ENCODE measurements at regions not wholly inside any gene's neighbourhood (a gene's known extent, or its start where the extent isn't known, plus 50 kb on each side); places are given as distances from the start of the nearest gene placed in this dataset.

DNA sequence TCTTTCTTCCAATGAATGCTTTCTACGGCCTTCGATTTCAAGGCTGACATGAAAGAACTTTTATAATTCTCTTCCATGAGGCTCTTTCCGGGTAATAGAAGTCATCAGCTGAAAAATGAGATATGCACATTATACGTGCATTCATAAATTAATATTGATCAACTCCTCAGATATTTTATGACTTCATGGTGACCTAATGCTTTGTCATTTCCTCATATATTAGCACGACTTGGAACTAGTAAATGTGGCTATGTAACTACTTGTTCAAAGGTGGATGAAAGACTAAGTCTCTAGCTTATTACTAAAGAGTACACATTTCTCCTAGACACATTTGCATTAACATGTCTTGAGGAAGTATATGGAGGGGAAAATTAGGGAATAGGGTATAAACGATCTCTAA is 168.8 kb downstream of the HDGFL1 start:
- no peak overlapping the region for H3K4me3 ChIP-seq
- no peak for DNase-seq (ENCODE audit: extremely low spot score)
- 95% methylated on average over 6 of the region's 6 CpGs for WGBS
- H3K36me3 ChIP-seq: no peaks in the 10 kb centered on the region
- H3K9me3 ChIP-seq: no peaks in the 10 kb centered on the region
- no peaks in the 10 kb centered on the region for H3K4me1 ChIP-seq
- intact Hi-C loops (cut with DNase I): loop anchor here (10.0 kb wide), 1 partner anchor 1143 kb away; the partner anchor contains the start of gene SOX4
- no peak overlapping the region for H3K27ac ChIP-seq (replicated peaks in 1 of 4)
- no peaks in the 10 kb centered on the region for H3K27me3 ChIP-seq
- no peak for TF ChIP-seq CTCF (IDR thresholded peaks at IDR 0.05)
- TF ChIP-seq EP300 (IDR thresholded peaks at IDR 0.05): no peak
- TF ChIP-seq POLR2AphosphoS5 (IDR thresholded peaks at IDR 0.05): no peak

GRCh38 chr6:22747571-22747970 is 178.2 kb downstream of the HDGFL1 start:
- H3K4me3 ChIP-seq: no peak overlapping the region
- no peaks in the 10 kb centered on the region for H3K27me3 ChIP-seq
- H3K9me3 ChIP-seq: no peaks in the 10 kb centered on the region
- no peaks in the 10 kb centered on the region for H3K4me1 ChIP-seq
- DNase-seq (ENCODE audit: extremely low spot score): no peak
- TF ChIP-seq POLR2AphosphoS5 (IDR thresholded peaks at IDR 0.05): no peak
- no peak for TF ChIP-seq CTCF (IDR thresholded peaks at IDR 0.05)
- TF ChIP-seq EP300 (IDR thresholded peaks at IDR 0.05): no peak
- TF ChIP-seq POLR2A (IDR thresholded peaks at IDR 0.05; ENCODE audit: low read depth): no peak
- WGBS: 100% methylated on average over 1 of the region's 1 CpG
- intact Hi-C loops (cut with DNase I): no loop called here
- no peak overlapping the region for H3K27ac ChIP-seq (replicated peaks in 1 of 4)
- H3K36me3 ChIP-seq: no peaks in the 10 kb centered on the region

GRCh38 chr6:22748681-22749080 is 179.3 kb downstream of the HDGFL1 start:
- Histone ChIP-seq H3K4me3 (no peak overlapping the region), H3K27me3 (no peaks in the 10 kb centered on the region), H3K36me3 (no peaks in the 10 kb centered on the region), H3K4me1 (no peaks in the 10 kb centered on the region), H3K9me3 (no peaks in the 10 kb centered on the region), H3K27ac (replicated peaks in 1 of 4) (no peak overlapping the region)
- no peak for TF ChIP-seq EP300 (IDR thresholded peaks at IDR 0.05)
- TF ChIP-seq POLR2A (IDR thresholded peaks at IDR 0.05; ENCODE audit: low read depth): no peak
- TF ChIP-seq POLR2AphosphoS5 (IDR thresholded peaks at IDR 0.05): no peak
- TF ChIP-seq CTCF (IDR thresholded peaks at IDR 0.05): no peak
- intact Hi-C loops (cut with DNase I): no loop called here
- DNase-seq (ENCODE audit: extremely low spot score): no peak
- WGBS: 91% methylated on average over 4 of the region's 4 CpGs

- Histone ChIP-seq H3K27ac (replicated peaks in 1 of 4) (no peak overlapping the region), H3K4me3 (no peak overlapping the region), H3K9me3 (no peaks in the 10 kb centered on the region), H3K36me3 (no peaks in the 10 kb centered on the region), H3K4me1 (no peaks in the 10 kb centered on the region), H3K27me3 (no peaks in the 10 kb centered on the region)
- intact Hi-C loops (cut with DNase I): no loop called here
- 94% methylated on average over 3 of the region's 3 CpGs for WGBS
- no peak for DNase-seq (ENCODE audit: extremely low spot score)
- TF ChIP-seq POLR2A (IDR thresholded peaks at IDR 0.05; ENCODE audit: low read depth): no peak
- TF ChIP-seq CTCF (IDR thresholded peaks at IDR 0.05): no peak
- TF ChIP-seq POLR2AphosphoS5 (IDR thresholded peaks at IDR 0.05): no peak
- no peak for TF ChIP-seq EP300 (IDR thresholded peaks at IDR 0.05)
Observed at GRCh38 chr6:22749696-22750095, 180.3 kb downstream of the HDGFL1 start.

- Histone ChIP-seq H3K9me3 (no peaks in the 10 kb centered on the region), H3K27ac (replicated peaks in 1 of 4) (no peak overlapping the region), H3K4me3 (no peak overlapping the region), H3K27me3 (no peaks in the 10 kb centered on the region), H3K36me3 (no peaks in the 10 kb centered on the region), H3K4me1 (no peaks in the 10 kb centered on the region)
- TF ChIP-seq POLR2AphosphoS5 (IDR thresholded peaks at IDR 0.05): no peak
- TF ChIP-seq CTCF (IDR thresholded peaks at IDR 0.05): no peak
- TF ChIP-seq EP300 (IDR thresholded peaks at IDR 0.05): no peak
- no peak for TF ChIP-seq POLR2A (IDR thresholded peaks at IDR 0.05; ENCODE audit: low read depth)
- 100% methylated on average over 2 of the region's 2 CpGs for WGBS
- no peak for DNase-seq (ENCODE audit: extremely low spot score)
- intact Hi-C loops (cut with DNase I): no loop called here
Observed at GRCh38 chr6:22751223-22751622, 181.9 kb downstream of the HDGFL1 start.

All from esophagus muscularis mucosa (tissue), 4 donors.